Hypothalamus (tissue), 51 donors: ENCODE measurements at regions not wholly inside any gene's neighbourhood (a gene's known extent, or its start where the extent isn't known, plus 50 kb on each side); places are given as distances from the start of the nearest gene placed in this dataset.

Experiments used
- DNase-seq, 51 donors: peaks; one replicate each; lab custom pipeline; 2025; lab: John Stamatoyannopoulos, UW

- no peak for DNase-seq
Measured at GRCh38 chr5:121698690-121699089, 153.0 kb upstream of the FTMT start.

GRCh38 chr5:121701731-121702130, 150.0 kb upstream of the FTMT start:
- no peak for DNase-seq

- no peak for DNase-seq
Measured at GRCh38 chr5:121702682-121703081, 149.0 kb upstream of the FTMT start.

- no peak for DNase-seq
Measured at GRCh38 chr5:121704291-121704690, 147.4 kb upstream of the FTMT start.

- DNase-seq: no peak
Measured at GRCh38 chr5:121706686-121707085, 145.0 kb upstream of the FTMT start.

- no peak for DNase-seq
Measured at GRCh38 chr5:121707178-121707577, 144.5 kb upstream of the FTMT start.

GRCh38 chr5:121711416-121711815, 140.3 kb upstream of the FTMT start:
- DNase-seq: no peak

- DNase-seq: no peak
Measured at GRCh38 chr5:121719255-121719654, 132.4 kb upstream of the FTMT start.

GRCh38 chr5:121725450-121725849, 126.2 kb upstream of the FTMT start:
- no peak for DNase-seq

GRCh38 chr5:121726991-121727390, 124.7 kb upstream of the FTMT start:
- no peak for DNase-seq

GRCh38 chr5:121731377-121731776, 120.3 kb upstream of the FTMT start:
- DNase-seq: no peak

GRCh38 chr5:121735618-121736017, 116.1 kb upstream of the FTMT start:
- no peak for DNase-seq

GRCh38 chr5:121737120-121737519, 114.6 kb upstream of the FTMT start:
- DNase-seq: no peak

GRCh38 chr5:121741156-121741555, 110.5 kb upstream of the FTMT start:
- no peak for DNase-seq

GRCh38 chr5:121744577-121744976, 107.1 kb upstream of the FTMT start:
- no peak for DNase-seq

- DNase-seq: no peak
Measured at GRCh38 chr5:121745407-121745806, 106.3 kb upstream of the FTMT start.

- no peak for DNase-seq
Measured at GRCh38 chr5:121746763-121747162, 104.9 kb upstream of the FTMT start.

- DNase-seq: no peak
Measured at GRCh38 chr5:121748686-121749085, 103.0 kb upstream of the FTMT start.

GRCh38 chr5:121752149-121752548, 99.5 kb upstream of the FTMT start:
- no peak for DNase-seq

GRCh38 chr5:121755266-121755665, 96.4 kb upstream of the FTMT start:
- no peak for DNase-seq

- DNase-seq: no peak
Measured at GRCh38 chr5:121757753-121758152, 93.9 kb upstream of the FTMT start.

GRCh38 chr5:121758615-121759014, 93.1 kb upstream of the FTMT start:
- no peak for DNase-seq

- DNase-seq: no peak
Measured at GRCh38 chr5:121762426-121762825, 89.3 kb upstream of the FTMT start.

- no peak for DNase-seq
Measured at GRCh38 chr5:121763665-121764064, 88.0 kb upstream of the FTMT start.
